CD1c-positive myeloid dendritic cell (primary cell): ENCODE measurements at regions not wholly inside any gene's neighbourhood (a gene's known extent, or its start where the extent isn't known, plus 50 kb on each side); places are given as distances from the start of the nearest gene placed in this dataset.

Source experiments
- DNase-seq: peaks from one replicate; pipeline ENCODE4 v3.0.0-alpha.2; 2016; ENCODE audit errors: extremely low spot score

DNA sequence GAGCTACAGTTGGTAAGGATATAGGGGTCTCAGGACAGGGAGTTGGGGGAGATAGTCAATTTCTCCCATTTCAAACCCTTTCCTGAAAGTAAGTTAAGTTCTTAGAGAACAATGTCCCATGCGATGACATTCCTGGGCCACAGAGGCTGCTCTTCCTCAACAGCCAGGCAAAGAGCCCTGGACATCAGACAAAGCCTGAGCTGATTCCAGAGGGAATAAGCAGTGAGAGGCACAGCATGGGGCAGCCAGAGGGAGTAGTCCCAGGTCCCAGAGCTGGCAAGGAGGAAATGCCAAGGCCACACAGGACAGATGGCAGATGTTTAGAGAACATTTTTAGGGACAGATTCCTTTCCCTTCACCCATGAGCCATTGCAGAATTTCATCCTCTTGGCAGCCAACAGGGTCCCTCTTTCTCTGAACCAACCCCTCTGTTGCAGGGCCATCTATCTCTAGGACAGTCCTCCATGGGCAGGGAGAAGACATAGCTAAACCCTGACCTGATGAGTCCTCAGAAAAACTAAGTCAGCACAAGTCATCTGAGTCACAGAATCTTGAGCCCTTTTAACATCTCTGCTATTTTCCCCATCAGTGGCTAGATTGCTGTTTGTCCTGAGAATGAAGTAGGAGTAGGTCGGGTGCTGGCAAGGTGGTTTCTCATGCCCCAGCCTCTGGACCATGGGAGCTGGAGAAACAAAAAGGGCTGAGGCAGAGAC is 60.3 kb upstream of the CALM2 start:
- DNase-seq: no peak

DNA sequence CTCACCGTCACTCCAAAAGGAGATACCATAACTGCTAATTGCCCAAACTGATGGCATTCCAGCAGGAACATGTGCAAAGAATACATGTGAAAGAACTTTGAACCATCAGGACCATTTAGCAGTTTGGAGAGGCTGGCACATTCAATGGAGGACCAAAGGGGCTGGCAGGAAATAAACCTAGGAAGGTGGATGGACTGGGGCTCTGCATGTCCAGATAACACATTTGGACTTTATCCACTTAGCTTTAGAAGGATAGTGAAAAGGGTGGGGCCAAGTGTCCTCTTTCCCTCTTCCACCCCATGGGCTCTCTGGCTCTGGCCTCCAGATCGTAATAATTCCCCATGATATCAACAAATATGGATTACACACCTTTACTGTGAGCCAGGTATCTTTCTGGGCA is 58.8 kb upstream of the CALM2 start:
- no peak for DNase-seq

DNA sequence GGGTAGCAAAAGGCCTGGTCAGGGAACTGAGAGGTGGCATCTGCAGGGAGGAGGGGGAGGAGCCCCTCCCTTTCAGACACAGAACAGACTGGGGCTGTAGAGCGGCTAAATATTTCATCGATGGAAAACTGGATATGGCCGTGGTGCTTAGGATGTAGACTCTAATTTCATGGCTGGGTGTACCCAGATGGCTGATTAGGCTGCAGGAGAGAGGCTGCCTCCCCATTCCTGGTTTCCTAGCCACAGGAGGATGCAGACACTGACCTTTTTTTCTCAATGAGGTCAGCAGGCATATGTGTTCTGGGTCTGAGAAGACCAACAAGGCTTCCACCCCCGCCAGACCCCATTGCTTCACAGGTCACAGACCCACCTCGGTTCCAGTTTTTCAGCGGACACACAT is 58.1 kb upstream of the CALM2 start:
- DNase-seq: no peak

DNA sequence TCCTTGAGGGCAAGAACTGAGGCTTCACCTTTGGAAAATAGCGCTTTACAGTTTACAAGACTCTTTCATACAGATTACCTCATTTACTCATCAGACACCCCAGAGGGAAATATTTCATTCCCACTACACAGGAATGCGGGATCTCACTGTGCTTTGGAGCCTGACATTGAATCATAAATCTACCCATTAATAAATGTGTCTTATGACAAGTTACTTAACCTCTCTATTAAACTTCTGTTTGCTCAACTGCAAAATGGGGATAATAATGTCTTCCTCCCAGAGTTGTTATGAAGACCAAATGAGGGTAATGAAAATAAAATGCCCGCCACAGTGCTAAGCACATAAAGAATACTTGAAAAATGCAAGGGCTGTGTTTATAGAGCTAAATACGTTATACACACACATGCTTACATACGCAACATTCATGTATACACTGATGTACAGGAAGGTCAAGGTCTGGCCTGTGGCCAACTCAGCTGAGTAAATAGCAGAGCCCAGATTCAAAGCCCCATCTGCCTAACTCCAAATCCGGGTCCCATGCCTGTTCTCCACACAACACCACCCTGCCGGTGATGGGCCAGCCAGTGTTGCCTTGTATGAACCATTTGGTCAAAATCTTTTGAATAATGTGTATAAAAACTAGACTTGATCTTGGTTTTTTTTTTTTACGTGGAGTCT is 56.6 kb upstream of the CALM2 start:
- DNase-seq: no peak

DNA sequence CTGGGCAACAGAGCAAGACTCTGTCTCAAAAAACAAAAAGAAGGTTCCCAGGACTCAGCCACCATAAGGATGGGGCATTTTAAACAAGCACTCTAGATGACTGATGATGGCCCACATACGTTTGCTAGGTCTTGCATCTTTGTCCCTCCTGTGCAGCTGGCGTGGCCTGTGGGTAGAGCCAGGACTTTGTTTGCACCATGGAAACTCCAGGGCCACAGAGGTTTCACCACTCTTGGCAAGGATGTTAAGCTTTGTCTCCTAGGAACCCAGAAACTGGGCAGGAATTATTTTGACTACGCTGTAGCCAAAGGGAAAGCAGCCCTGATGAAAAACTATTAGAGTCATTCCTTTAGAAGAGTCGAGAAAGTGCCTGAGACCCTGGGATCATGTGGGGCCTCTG is 54.1 kb upstream of the CALM2 start:
- no peak for DNase-seq

DNA sequence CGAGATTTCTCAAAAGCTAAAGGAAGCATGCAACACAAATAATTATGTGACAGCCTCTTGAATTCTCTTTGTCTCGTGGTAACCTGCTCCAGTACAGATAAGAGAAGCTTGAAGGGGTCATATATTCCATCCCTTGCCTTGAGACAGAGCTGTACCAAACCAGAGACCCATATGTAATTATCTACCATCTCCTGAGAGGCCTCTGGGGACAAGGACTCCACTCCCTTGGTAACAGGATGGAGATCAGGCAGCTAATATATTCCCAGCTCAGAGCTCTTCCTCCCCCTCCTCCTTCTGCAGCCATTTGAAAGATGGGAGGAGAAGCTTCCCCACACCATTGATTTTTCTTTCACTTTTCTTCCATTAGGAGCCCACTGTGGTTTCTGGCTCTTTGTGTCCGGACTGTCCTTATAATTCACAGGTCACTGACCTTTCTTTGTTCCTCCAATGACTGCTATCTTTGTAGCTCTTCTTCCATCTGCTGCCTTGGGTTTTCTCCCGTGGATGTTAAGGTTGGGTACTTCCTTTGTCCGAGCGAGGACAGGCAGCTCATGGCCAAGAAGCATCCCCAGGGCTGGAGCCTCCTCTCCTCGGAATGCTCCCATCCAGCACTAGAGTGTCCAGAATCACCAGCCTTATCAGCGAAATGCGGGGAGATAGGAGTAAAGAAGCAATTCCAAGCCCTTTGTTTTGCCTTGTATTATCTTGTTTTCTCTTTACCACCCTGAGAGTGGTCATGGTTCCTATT is 51.4 kb upstream of the CALM2 start:
- no peak for DNase-seq

DNA sequence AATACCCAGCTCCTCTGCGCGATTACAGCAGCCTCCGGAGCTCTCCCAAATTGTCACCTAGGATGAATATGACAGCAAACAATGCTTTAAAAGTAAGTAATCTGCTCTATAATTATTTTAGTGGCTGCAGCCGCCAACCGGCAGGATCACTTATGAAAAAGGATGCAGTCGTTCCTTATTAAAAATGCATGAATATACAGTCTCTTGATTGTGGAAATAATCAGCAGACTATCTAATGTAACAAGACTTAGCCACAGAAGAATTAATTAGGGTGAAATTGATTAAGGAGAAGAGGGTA is 50.6 kb upstream of the CALM2 start:
- DNase-seq: no peak

DNA sequence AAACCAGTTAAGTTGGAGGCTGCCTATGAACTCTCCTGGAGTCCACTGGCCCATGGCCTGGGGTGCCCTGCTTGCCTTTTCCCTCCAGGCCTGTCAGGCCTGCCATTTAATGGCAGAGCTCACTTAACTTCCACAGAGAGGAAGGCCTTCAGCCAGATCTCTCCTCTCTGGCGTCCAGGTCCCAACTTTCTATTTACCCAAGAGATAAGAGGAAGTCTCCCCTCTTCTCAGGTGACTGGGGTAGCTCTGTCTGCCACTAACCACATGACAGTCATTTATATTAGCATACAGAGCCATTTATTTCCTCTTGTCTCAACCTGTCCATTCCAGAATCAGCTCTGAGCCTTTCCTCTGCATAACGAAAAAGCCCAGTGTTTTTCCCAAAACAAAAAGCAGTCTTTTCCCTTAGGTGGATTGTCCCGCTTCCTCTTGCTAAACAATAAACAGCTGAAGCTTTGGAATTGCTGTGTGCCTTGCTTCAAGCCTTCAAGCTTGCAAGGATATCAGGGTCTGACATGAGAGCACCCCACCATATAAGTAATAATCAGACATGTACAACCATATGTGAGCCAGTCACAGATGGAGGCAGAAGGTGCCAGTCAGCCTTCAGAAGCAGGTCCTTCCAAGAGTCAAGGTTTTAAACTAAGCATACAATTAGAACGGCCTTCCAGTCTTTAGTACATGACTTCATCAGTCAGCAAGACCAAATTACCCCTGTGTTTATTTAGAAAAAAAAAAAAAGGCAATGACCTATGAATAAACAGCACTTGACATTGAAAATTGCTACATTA is 50.0 kb upstream of the CALM2 start:
- no peak for DNase-seq
